Tibial nerve (tissue), 4 donors: ENCODE measurements at regions not wholly inside any gene's neighbourhood (a gene's known extent, or its start where the extent isn't known, plus 50 kb on each side); places are given as distances from the start of the nearest gene placed in this dataset.

Experiments
- EP300 ChIP-seq, 2 donors: sonication (generic); formaldehyde crosslinking; IDR thresholded peaks; one replicate each; pipeline ENCODE4 v1.6.1; 2017; ENCODE audit warnings: antibody characterized with exemption in 2 of 2, mild to moderate bottlenecking in 1 of 2
- POLR2A ChIP-seq, 2 donors: fragments of 450-650 bp; IDR thresholded peaks; one replicate each; pipeline ENCODE4 v1.6.1; 2017; ENCODE audit warnings: antibody characterized with exemption in 2 of 2, mild to moderate bottlenecking in 2 of 2, moderate library complexity in 2 of 2
- TF ChIP-seq, protein P1 (sequence below), 5 experiments: fragments of 200-600 bp in 3 of 5; fragments of 450-650 bp in 2 of 5; sonication (generic) in 3 of 5; IDR thresholded peaks; one replicate each; pipeline ENCODE4 v1.5.1; 2016 to 2019; ENCODE audit warnings: antibody characterized with exemption in 5 of 5, mild to moderate bottlenecking in 3 of 5, moderate library complexity in 2 of 5

DNA sequence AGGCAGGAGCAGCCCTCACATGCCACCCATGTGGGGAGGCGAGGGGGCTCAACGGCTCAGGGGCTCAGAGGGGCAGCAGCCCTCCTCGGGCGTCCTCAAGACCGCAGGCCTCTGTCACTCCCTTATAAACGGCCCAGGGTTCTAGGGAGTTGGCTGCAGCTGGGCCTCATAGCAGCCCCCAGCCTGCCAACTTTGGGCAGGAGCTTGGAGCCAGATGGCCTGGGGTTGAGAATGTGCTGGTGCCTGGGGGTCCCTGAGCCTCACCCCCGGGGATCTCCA is 51.0 kb upstream of the RNU6ATAC start:
- TF ChIP-seq EP300 (IDR thresholded peaks at IDR 0.05) (no peak), POLR2A (IDR thresholded peaks at IDR 0.05) (no peak)
- TF ChIP-seq, protein P1, sequence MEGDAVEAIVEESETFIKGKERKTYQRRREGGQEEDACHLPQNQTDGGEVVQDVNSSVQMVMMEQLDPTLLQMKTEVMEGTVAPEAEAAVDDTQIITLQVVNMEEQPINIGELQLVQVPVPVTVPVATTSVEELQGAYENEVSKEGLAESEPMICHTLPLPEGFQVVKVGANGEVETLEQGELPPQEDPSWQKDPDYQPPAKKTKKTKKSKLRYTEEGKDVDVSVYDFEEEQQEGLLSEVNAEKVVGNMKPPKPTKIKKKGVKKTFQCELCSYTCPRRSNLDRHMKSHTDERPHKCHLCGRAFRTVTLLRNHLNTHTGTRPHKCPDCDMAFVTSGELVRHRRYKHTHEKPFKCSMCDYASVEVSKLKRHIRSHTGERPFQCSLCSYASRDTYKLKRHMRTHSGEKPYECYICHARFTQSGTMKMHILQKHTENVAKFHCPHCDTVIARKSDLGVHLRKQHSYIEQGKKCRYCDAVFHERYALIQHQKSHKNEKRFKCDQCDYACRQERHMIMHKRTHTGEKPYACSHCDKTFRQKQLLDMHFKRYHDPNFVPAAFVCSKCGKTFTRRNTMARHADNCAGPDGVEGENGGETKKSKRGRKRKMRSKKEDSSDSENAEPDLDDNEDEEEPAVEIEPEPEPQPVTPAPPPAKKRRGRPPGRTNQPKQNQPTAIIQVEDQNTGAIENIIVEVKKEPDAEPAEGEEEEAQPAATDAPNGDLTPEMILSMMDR (IDR thresholded peaks at IDR 0.05): no peak
